GM18498 (cell line): ENCODE measurements at regions not wholly inside any gene's neighbourhood (a gene's known extent, or its start where the extent isn't known, plus 50 kb on each side); places are given as distances from the start of the nearest gene placed in this dataset.
"Not testable (repeated sequence)": the region's sequence is repeated elsewhere in the genome, so short reads cannot be mapped to it uniquely, and the experiment has no call there.

Experiments
- ATAC-seq: cut with Tn5 transposase; IDR thresholded peaks from one replicate; pipeline ENCODE4 v1.9.1; 2021; ENCODE audit warnings: mild to moderate bottlenecking, moderate library complexity; ENCODE audit not compliant: unreplicated experiment

DNA sequence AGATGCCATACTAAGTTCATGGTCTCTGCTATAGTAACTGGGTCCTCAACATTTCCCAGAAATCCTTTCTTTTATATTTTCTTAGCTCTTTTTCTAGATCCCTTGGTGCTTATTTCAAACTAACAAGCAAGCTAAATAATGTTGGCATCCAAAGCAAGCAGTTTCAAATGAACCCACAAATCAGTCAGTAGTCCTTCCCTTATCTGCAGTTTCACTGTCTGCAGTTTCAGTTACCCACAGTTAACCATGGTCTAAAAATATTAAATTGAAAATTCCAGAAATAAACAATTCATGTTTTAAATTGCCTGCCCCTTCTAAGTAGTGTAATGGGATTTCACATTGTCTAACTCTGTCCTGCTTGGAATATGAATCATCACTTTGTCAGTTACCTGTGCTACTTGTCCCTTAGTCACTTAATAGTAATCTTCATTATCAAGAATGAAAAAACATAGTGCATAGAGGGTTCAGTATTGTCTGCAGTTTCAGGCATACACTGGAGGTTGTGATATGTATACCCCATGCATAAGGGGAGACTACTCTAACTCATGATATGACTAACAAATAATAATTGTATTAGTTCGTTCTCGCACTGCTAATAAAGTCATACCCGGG, 633.7 kb downstream of the MECOM start:
- ATAC-seq: no peak

DNA sequence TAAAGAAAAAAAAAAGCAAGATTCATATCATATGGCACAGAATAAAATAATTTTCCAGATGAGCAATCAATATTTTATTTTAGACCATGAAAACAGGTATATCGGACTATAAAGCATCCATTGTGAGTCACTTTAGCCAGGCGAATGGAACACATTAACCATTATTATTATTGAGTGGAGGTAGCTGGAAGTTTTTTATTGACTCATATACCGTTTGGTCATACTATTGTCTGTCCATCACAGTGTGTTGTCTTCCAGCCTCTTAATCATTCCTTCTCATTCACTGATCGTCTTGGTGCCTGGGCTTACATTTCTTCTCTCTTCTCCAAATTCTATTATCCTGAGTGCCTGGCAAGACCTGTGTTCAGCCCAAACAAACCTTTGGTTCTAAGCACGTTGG, 634.8 kb downstream of the MECOM start:
- no peak for ATAC-seq

DNA sequence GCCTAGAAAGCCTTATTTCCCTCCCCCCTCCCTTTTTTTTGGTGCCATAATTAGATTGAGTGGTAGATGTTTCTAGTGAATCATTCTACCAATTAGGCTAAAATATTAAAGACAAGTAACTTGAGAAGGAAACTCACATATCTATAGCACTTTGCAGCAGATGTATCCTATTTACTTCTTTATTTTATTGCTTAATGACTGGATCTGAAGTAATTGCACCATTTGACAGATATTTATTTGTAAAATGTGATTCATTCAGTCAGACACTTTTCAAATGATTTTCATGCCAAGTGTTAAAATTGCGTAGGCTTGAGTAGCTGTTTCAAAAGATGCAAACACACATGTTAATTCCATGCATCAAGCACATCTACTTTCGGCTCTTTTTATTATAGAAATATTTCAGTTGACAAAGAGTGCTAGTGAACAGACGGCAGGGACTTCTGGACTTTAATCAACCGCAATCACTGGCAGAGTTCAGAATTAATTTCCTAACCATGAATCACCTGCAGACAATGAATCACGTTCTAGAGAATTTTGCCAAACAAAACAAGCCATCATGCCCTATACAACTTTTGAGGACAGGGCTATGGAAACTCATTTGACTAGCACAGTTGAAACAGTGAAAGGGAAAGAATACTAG, 636.8 kb downstream of the MECOM start:
- ATAC-seq: no peak

DNA sequence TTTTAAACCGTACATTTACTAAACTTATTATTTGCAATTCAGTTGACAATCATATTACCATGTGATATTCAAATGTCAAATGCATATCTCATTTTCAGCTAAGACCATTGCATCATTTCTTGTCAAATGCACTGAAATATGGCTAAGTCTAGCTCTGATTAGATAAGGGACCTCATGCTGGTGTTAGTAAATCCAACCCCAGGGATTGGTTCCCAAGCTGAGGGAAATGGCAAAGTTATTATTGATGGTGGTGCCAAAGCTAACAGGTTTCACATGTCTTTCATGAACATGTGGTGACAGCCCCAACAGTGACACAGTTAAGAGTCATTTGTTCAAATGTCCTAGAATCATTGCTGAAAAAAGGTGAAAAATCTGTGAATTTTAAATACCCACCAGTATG, 641.1 kb downstream of the MECOM start:
- ATAC-seq: no peak

DNA sequence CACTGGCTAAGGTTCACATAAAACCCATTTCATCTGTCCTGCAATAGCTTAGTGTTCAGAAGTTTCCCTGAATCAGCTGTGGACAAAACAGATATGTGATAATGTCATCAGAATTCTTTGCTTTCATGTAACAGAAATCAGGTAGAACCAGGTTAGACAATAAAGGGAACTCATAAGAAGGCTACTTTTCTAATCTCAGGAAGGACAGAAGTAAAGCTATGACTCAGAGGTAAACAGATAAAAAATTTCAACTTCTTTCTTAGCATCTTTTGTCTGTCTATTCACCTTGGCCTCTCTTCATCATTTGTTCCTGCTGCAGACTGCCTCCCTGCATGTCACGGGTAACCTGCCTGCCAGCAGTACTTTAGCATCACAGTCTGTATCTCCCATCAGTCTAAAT, 643.1 kb downstream of the MECOM start:
- ATAC-seq: no peak

DNA sequence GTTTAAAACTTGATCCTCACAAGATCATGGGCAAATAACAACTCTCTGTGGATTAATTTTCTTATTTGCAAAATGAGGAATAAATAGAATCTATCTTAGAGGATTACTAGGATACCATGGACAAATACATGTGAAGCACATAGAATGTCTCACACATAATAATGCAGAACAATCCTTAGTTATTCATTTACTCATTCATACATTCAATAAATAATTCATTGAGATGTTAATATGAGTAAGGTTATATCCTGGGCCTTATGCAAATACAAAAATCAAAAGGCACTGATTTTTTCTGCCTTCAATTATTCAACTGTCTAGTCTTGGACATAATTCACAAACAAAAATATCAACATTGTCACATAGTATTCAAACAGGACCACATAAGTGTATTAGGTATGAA, 654.1 kb downstream of the MECOM start:
- ATAC-seq: no peak

DNA sequence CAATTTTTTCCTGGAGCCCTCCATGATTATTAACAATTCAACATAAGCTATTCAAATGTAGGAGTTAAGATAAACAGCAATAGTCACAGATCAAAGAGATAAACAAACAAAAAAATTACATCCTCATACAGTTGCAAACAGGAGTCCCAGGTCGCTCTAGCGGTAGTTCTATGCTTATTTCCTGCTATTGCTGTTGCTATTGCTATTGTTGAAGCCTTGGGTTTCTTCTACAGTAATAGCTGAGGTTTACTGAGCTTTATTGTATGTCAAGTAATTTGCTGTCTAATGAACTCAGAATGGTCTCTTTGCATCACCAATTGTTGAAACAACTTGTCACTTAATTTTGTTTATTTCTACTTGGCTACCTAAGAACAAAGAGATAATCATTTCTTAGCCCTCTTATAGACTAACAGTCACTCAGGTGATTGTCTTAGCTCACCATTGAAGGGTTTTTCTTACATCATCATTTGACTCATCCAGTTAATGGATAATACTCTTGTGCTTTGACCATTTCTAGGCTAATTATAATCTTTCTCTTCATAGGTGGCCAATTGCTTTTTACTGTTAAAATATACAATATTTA, 654.6 kb downstream of the MECOM start:
- ATAC-seq: no peak

DNA sequence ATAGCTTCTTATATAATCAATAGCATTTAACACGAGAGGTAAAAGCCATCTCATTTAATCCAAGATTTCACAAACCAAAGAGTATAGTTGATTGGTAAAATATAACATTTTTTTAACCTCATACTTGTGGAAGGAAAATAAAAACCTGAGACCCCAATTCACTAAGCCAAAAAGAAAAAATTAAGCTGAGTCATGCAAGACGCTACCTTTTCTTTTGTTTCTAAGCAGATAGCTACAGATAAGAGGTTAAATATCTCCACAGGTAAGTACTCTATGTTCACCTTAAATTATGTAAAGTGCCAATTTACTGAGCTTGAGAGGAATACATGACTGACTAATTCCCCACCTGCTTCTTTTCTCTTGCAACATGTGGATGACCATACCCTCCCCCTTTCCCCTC, 656.4 kb downstream of the MECOM start:
- ATAC-seq: no peak

DNA sequence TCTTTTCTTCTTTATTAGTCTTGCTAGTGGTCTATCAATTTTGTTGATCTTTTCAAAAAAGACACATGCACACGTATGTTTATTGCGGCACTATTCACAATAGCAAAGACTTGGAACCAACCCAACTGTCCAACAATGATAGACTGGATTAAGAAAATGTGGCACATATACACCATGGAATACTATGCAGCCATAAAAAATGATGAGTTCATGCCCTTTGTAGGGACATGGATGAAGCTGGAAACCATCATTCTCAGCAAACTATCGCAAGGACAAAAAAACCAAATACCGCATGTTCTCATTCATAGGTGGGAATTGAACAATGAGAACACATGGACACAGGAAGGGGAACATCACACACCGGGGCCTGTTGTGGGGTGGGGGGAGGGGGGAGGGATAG, 657.1 kb downstream of the MECOM start:
- ATAC-seq: not testable (repeated sequence)

DNA sequence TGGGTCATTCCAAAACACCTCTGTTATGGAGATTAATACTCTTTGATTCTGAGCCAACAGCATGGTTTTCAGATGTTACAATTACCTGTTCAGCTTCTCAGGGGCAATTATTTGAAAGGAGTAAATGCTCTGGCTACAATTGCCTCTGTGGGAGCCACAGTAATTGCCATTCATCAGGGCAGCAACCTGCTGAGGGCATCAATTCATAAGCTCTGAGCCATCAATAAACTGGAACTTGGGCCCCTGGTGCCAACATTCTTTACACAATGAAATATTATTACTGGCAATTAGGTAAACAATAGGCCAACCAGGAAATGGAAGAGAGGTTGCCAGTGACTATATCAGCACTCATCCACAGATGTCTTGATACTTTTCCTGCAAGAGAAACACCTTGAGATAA, 660.8 kb downstream of the MECOM start:
- ATAC-seq: no peak

DNA sequence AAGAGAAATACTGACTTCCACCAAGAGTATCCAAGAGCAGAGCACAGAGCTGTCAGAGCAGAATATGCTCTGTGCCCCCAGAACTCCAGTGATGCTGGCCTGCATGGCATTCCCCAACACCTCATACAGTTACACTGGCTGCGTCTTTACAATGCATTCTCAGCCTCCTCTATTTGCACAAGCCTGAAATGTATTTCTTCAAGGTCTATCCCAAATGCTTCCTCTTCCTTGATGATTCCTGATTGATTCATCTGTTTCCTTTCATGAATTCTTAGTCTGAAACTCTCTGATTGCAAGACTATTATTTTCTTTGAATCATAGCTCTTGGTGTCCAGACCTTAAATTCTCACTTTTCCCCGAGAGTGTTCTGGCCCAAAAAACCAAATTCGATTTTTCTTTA, 664.7 kb downstream of the MECOM start:
- no peak for ATAC-seq

DNA sequence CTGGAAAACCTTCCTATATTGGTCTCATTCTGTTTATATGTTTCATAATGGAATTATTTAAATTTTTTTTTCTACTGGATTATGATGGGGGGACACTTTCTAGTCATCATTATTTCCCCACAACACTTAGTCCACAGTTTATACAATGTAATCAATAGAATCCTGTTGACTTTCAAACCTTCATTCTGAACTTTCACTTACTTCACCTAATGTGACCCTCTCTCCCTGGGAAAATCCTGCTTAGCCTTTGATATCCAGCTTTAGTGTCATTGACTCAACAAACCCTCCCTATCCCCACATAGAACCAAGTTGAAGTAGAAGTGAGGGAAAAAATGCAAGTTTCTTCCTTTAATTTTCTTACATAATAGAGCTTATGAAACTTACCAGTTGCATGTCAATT, 666.0 kb downstream of the MECOM start:
- ATAC-seq: no peak

DNA sequence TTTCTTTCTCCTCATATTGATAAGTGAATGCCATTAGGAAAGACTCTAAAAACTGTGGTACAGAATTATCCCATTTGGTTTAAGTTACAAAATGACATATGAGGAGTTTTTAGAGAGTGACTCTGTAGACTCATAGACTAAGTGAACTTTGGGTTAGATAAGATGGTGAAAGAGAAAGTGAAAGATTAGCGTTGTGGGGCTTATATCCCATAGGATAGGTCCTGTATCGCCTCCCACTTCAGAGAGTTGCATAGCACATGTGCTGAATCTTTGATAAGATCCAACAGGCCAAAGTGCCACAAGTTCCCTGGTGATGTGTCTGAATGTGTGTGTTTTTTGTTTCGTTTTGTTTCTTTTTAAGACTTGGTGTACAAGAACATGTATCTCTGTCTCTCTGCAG, 666.9 kb downstream of the MECOM start:
- ATAC-seq: no peak

DNA sequence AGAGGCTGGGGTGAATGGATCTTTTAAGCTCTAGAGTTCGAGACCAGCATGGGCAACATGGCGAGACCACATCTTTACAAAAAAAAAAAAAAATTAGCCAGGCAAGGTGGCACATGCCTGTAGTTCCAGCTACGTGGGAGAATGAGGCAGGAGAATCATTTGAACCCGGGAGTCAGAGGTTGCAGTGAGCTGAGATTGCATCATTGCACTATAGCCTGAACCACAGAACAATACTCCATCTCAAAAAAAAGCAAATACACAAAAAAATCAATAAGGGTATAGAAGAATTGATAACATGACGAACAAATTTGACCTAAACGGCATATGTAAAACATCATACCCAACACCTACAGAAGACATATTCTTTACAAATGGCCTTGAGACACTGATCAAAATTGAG, 668.4 kb downstream of the MECOM start:
- no peak for ATAC-seq

DNA sequence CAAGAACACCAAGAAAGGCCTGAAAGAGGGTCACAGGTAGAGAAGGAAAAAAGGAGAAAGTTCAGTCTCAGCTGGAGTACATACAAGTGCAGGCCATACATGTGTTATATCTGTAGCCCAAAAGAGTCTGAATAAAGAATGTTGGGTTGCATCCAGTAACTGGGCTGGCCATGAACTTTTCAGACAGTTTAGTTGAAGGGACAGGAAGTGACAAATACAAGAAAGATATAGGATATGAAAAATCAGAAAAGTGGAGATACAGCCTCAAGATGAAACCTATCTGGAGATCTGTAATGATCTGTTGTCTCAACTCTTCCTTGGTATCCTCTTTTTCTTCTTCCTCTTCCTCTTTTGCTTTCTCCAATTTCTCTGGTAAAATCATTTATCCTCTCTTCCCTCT, 671.7 kb downstream of the MECOM start:
- no peak for ATAC-seq

DNA sequence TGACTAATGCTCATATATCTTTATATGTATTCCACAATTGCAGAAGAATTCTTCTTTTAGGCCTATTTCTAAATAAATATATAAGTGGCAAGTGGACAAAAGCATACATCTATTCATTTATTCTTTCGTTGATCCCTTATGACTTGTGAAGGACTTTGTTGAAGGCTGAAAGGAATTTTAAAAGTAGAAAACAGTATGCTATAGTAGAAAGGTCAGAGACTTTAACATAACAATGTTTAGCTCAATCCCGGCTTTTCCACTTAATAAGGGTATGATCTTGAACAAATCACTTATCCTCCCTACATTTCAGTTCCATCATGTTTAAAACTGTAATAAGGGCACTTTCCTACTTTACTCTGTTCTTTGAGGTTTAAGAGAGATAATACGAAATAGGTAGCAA, 672.9 kb downstream of the MECOM start:
- no peak for ATAC-seq

DNA sequence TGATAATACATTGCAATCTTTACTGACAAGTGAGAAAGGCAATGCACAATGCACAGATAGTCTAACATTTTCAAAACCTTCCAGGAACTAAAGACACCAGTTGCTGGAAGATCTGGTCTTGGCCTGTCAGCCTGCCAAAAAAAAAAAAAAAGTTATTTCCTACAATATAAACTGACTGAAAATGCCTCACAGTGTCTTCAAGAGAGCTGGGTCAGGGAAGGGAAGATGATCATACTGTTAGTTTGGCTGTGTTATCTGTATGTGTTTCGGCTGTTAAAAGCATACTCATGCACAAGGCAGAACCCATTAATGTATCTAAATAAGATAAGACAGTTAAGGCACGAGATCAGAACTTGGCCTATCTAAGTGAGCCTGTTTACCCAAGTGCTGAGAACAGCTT, 673.4 kb downstream of the MECOM start:
- ATAC-seq: no peak

DNA sequence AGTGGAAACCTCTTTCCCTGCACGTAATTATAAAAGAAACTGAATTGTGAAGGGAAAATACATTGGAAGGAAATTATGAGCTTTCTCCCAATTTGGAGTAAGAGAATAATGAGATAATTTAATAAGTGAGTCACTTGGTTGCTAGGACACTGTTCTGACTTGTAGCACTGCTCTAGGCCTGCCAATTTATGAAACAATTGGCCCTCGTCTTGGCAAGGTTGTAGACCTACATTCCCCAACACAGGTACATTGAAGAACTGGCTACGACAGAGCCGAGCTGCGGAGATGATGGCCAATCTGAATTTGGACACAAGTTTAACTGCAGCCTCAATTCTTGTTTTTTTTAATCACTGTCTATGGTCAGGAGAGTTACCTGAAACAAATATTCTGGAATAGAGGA, 674.1 kb downstream of the MECOM start:
- ATAC-seq: no peak

DNA sequence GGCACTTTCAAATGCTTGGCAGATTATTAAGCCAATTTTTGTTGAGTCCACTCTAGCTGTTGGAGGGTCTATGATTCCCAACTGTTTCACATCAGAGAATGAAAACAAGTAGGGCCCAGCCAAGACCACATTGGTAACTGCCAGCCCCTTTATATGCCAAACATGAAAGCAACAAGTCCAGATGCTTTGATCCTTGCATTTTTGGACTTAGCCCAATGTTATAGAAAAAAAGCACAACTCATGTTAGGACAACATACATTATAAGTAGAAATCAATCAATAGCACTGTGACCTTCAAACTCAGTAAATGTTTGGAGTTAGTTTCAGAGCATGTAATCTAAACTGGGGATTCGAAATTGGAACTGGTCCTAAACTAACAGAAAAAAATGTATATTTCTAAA, 674.7 kb downstream of the MECOM start:
- ATAC-seq: no peak

DNA sequence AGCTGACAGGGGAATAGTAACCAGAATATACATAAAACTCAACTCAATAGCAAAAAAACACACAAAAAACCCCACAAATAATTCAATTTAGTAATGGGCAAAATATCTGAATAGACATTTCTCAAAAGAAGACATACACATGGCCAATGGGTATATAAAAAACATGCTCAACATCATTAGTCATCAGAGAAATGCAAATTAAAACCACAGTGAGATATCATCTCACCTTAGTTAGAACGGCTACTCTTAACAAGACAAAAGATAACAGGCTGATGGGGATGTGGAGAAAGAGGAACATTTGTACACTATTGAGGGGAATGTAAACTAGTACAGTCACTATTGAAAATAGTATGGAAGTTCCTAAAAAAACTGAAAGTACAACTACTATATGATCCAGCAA, 678.6 kb downstream of the MECOM start:
- no peak for ATAC-seq

DNA sequence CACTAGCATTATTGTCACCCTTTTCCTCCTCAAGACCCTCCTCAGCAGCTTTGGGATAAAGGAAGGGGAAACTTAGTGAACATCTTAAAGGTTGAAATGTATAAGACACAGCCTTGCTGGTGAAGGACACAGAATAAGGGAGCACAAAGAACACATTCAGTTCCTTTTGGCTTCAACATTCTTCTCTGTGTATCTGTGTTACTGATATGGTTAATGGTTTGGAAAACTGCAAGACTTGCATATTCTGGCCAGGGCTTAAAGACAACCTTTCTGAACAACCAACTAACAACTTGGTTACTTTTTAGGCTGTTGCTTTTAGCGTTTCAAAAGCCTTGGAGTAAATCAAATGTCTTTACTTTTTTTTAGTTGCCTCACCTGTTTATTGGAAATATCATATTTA, 680.5 kb downstream of the MECOM start:
- no peak for ATAC-seq

DNA sequence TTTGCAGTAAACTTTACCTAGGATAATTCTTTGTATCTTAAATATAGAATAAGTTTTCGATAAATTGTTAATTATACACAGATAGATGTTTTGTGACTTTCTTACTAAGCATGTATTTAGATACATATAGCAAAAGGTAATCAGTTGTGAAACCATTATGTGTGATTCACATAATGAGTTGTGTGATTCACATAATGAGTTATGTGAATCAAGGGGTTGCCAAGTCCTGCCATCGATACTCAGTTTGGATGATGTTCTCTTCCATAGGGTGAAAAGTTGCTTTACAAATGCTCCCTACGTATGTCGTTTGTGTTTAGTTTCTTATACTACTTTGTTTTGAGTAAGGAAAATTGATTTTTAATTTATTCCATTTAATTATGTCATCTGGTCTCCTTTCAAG, 682.1 kb downstream of the MECOM start:
- ATAC-seq: no peak
